H1 (cell line): ENCODE measurements at regions not wholly inside any gene's neighbourhood (a gene's known extent, or its start where the extent isn't known, plus 50 kb on each side); places are given as distances from the start of the nearest gene placed in this dataset.

Source experiments
- POLR2A ChIP-seq, 2 experiments: IDR thresholded peaks; 1 replicate in 1 of 2; 2 replicates in 1 of 2; pipeline ENCODE4 v1.6.1; 2011; ENCODE audit warnings: low read depth in 2 of 2, low read length in 2 of 2, mild to moderate bottlenecking in 2 of 2; ENCODE audit errors: control extremely low read depth in 1 of 2
- TAF1 ChIP-seq: IDR thresholded peaks from 2 replicates; pipeline ENCODE4 v1.6.1; 2011; ENCODE audit warnings: mild to moderate bottlenecking, low read depth, low read length

DNA sequence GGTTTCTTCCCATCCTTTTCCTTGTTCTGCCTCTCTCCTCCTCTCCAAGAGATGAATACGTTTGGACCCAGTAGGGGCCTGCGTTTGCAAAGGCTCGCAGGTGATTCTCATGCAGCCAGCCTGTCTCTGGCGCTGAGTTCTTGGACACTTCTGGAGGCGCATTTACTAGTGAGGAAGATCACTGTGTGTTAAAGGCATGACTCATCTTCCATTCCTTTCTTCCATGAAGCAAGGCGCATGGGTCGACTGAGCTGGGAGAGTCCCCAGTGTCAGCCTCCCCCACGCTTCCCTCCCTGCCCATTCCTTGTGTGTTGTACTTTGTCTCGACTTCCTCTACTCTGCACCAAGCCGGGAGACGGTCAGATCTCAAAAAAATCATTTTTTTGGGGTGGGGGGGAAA lies 159.9 kb upstream of the EEF2KMT start:
- TF ChIP-seq POLR2A (IDR thresholded peaks at IDR 0.05; ENCODE audit: control extremely low read depth in 1 of 2, low read depth in 2 of 2, low read length in 2 of 2), result no peak
- no peak for TF ChIP-seq TAF1
